Kidney (tissue), 13 donors: ENCODE measurements at regions not wholly inside any gene's neighbourhood (a gene's known extent, or its start where the extent isn't known, plus 50 kb on each side); places are given as distances from the start of the nearest gene placed in this dataset.

Source experiments
- DNase-seq, 5 donors: peaks; one replicate each; pipeline ENCODE4 v3.0.0-alpha.2; 2013 to 2020
- FAIRE-seq: peaks from 2 replicates; lab custom pipeline; 2012; peaks lifted over from hg19 to GRCh38; lab: Jason Lieb, UNC
- H3K27ac ChIP-seq, 2 donors: one replicate each; pipeline ENCODE4 v1.7.0; 2013; ENCODE audit warnings: low read depth in 2 of 2, low read length in 2 of 2, inconsistent platforms in 1 of 2
- H3K27me3 ChIP-seq: one replicate; pipeline ENCODE4 v1.7.1; 2013; ENCODE audit warnings: low read length, inconsistent platforms; ENCODE audit not compliant: control insufficient read depth, insufficient read depth
- H3K36me3 ChIP-seq, 3 donors: one replicate each; pipeline versions ENCODE4 v1.7.0 to v1.7.1; 2013; ENCODE audit warnings: low read length in 3 of 3, control low read depth in 1 of 3, inconsistent platforms in 1 of 3; ENCODE audit not compliant: insufficient read depth in 3 of 3, control insufficient read depth in 2 of 3
- H3K4me1 ChIP-seq, 3 donors: one replicate each; pipeline versions ENCODE4 v1.7.0 to v1.7.1; 2013; ENCODE audit warnings: low read length in 3 of 3, inconsistent platforms in 1 of 3, low read depth in 1 of 3; ENCODE audit not compliant: control insufficient read depth in 2 of 3, insufficient read depth in 2 of 3
- H3K4me3 ChIP-seq, 3 donors: one replicate each; pipeline versions ENCODE4 v1.7.0 to v1.8.1; 2013; ENCODE audit warnings: low read length in 3 of 3, control low read depth in 1 of 3, inconsistent platforms in 1 of 3
- H3K9ac ChIP-seq, 3 donors: one replicate each; pipeline versions ENCODE4 v1.7.0 to v1.7.1; 2013; ENCODE audit warnings: low read length in 3 of 3, control low read depth in 1 of 3, inconsistent platforms in 1 of 3
- H3K9me3 ChIP-seq, 3 donors: one replicate each; pipeline versions ENCODE4 v1.7.0 to v1.7.1; 2013; ENCODE audit warnings: low read length in 3 of 3, control low read depth in 1 of 3, inconsistent platforms in 1 of 3; ENCODE audit not compliant: control insufficient read depth in 2 of 3, insufficient read depth in 1 of 3
- intact Hi-C: fragments of 100-400 bp; cut with DNase I; formaldehyde crosslinking; loops from one replicate; pipeline ENCODE4 v1.11.1; 2022
- TF ChIP-seq, protein P1 (sequence below): IDR thresholded peaks from 3 replicates; pipeline ENCODE4 v1.5.1; 2012; ENCODE audit warnings: mild to moderate bottlenecking, moderate library complexity, borderline replicate concordance; ENCODE audit not compliant: insufficient read depth; ENCODE audit errors: extremely low read depth
- donor health status: control.
- donor health status: control.
- donor health status: control.
- donor health status: control.
- donor health status: control.
- donor health status: DM: yes; HTN: yes; CAD: no.
- donor health status: Normal renal cell carcinoma (clear cell type).

GRCh38 chr2:128879161-128879560 is 560.5 kb upstream of the HS6ST1 start:
- H3K9ac ChIP-seq = no peak overlapping the region
- intact Hi-C loops = no loop called here

GRCh38 chr2:128894896-128895295 is 576.2 kb upstream of the HS6ST1 start:
- Histone ChIP-seq H3K27me3 (no peaks in the 10 kb centered on the region), H3K27ac (no peak overlapping the region), H3K4me3 (no peak overlapping the region), H3K36me3 (no peaks in the 10 kb centered on the region), H3K9ac (no peak overlapping the region), H3K4me1 (no peaks in the 10 kb centered on the region), H3K9me3 (no peaks in the 10 kb centered on the region)
- DNase-seq = no peak
- no peak for FAIRE-seq
- TF ChIP-seq, protein P1, sequence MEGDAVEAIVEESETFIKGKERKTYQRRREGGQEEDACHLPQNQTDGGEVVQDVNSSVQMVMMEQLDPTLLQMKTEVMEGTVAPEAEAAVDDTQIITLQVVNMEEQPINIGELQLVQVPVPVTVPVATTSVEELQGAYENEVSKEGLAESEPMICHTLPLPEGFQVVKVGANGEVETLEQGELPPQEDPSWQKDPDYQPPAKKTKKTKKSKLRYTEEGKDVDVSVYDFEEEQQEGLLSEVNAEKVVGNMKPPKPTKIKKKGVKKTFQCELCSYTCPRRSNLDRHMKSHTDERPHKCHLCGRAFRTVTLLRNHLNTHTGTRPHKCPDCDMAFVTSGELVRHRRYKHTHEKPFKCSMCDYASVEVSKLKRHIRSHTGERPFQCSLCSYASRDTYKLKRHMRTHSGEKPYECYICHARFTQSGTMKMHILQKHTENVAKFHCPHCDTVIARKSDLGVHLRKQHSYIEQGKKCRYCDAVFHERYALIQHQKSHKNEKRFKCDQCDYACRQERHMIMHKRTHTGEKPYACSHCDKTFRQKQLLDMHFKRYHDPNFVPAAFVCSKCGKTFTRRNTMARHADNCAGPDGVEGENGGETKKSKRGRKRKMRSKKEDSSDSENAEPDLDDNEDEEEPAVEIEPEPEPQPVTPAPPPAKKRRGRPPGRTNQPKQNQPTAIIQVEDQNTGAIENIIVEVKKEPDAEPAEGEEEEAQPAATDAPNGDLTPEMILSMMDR = no peak
- intact Hi-C loops = no loop called here

More at GRCh38 chr2:128879161-128879560, 560.5 kb upstream of the HS6ST1 start:
- H3K27ac ChIP-seq = no peak overlapping the region
- DNase-seq (no peak), FAIRE-seq (no peak)
- TF ChIP-seq, protein P1 = no peak
- no peaks in the 10 kb centered on the region for H3K36me3 ChIP-seq
- H3K4me1 ChIP-seq = no peaks in the 10 kb centered on the region
- no peaks in the 10 kb centered on the region for H3K9me3 ChIP-seq
- H3K27me3 ChIP-seq = no peaks in the 10 kb centered on the region
- no peak overlapping the region for H3K4me3 ChIP-seq

- TF ChIP-seq, protein P1 = no peak
- DNase-seq = peak; percentile 43 to 73 (median 48)
These were observed 583.1 kb upstream of the HS6ST1 start for GRCh38 chr2:128901572-128902391.

More at GRCh38 chr2:128901572-128902391, 583.1 kb upstream of the HS6ST1 start:
- Histone ChIP-seq H3K4me3 (no peak overlapping the region), H3K9ac (no peak overlapping the region), H3K9me3 (no peaks in the 10 kb centered on the region), H3K27ac (no peak overlapping the region), H3K36me3 (no peaks in the 10 kb centered on the region), H3K4me1 (no peaks in the 10 kb centered on the region), H3K27me3 (no peaks in the 10 kb centered on the region)
- intact Hi-C loops = no loop called here
- no peak for FAIRE-seq
